NB4 (cell line): ENCODE measurements at regions not wholly inside any gene's neighbourhood (a gene's known extent, or its start where the extent isn't known, plus 50 kb on each side); places are given as distances from the start of the nearest gene placed in this dataset.

ENCODE experiments used
- MYC ChIP-seq: IDR thresholded peaks from 2 replicates; pipeline ENCODE4 v1.6.1; 2011; ENCODE audit warnings: low read depth, low read length
- POLR2A ChIP-seq: IDR thresholded peaks from 2 replicates; pipeline ENCODE4 v1.6.1; 2011; ENCODE audit warnings: mild to moderate bottlenecking; ENCODE audit not compliant: insufficient read length; ENCODE audit errors: extremely low read depth
- TF ChIP-seq, protein P1 (sequence below): IDR thresholded peaks from one replicate; pipeline ENCODE4 v1.5.1; 2012; ENCODE audit warnings: low read depth, low read length

DNA sequence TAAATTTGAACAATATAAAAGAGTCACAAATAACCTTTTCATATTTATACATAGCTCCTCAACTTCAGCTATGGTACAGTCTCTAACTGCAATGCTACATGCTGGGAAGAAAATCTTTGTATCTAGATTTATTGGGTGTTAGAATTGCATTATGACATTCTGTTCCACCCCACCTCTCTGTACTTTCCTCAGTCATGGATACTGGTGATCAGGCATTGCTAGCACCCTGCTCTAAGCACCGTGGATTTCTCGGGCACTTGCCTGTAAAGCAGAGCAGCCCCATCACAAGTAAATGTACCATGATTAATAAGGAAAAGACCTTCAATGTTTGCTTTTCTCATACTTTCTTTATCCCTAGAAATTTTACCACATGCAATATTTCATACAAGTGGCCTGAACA, 1028.9 kb upstream of the INTU start:
- TF ChIP-seq, protein P1, sequence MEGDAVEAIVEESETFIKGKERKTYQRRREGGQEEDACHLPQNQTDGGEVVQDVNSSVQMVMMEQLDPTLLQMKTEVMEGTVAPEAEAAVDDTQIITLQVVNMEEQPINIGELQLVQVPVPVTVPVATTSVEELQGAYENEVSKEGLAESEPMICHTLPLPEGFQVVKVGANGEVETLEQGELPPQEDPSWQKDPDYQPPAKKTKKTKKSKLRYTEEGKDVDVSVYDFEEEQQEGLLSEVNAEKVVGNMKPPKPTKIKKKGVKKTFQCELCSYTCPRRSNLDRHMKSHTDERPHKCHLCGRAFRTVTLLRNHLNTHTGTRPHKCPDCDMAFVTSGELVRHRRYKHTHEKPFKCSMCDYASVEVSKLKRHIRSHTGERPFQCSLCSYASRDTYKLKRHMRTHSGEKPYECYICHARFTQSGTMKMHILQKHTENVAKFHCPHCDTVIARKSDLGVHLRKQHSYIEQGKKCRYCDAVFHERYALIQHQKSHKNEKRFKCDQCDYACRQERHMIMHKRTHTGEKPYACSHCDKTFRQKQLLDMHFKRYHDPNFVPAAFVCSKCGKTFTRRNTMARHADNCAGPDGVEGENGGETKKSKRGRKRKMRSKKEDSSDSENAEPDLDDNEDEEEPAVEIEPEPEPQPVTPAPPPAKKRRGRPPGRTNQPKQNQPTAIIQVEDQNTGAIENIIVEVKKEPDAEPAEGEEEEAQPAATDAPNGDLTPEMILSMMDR: no peak
- TF ChIP-seq POLR2A (no peak), MYC (no peak)
